Activated T-helper 17 cell treated with anti-CD3 and anti-CD28 coated beads, Interleukin-2, amount 50 U/mL, for 72 hours (primary cell): ENCODE measurements at regions not wholly inside any gene's neighbourhood (a gene's known extent, or its start where the extent isn't known, plus 50 kb on each side); places are given as distances from the start of the nearest gene placed in this dataset.

ENCODE experiments used
- ATAC-seq: fragments of 150-1000 bp; cut with Tn5 transposase; replicated peaks from 2 replicates; pipeline ENCODE4 v1.10.0; 2021; ENCODE audit warnings: mild to moderate bottlenecking, moderate library complexity
- H3K27ac Mint-ChIP-seq: one replicate; pipeline ENCODE4 v1.8.0; 2022; ENCODE audit warnings: mixed read lengths
- H3K27me3 Mint-ChIP-seq: one replicate; pipeline ENCODE4 v1.8.0; 2022; ENCODE audit warnings: mixed read lengths
- H3K36me3 Mint-ChIP-seq: one replicate; pipeline ENCODE4 v1.8.0; 2022; ENCODE audit warnings: low read depth, mild to moderate bottlenecking, mixed read lengths
- H3K4me1 Mint-ChIP-seq: one replicate; pipeline ENCODE4 v1.8.0; 2022; ENCODE audit warnings: mixed read lengths
- H3K4me3 Mint-ChIP-seq: one replicate; pipeline ENCODE4 v1.8.0; 2022; ENCODE audit warnings: mild to moderate bottlenecking, mixed read lengths
- H3K9me3 Mint-ChIP-seq: one replicate; pipeline ENCODE4 v1.8.0; 2022; ENCODE audit warnings: mixed read lengths

DNA sequence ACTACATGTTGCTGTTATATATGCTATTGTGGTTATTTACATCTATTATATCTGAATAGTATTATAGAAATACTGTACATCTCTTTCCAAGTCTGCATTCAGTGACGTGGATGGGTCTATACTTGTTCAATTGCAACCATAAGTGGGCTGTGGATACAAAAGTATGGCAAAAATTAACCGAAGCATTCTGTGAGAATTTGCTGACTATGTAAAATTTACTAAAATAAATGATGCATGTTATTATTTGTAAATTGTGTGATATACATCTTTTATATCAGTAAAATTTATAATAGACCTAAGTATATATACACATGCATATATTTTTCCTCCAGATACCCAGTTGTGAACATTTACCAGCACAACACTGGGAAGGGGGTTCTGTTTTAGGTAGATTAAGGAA lies 215.1 kb downstream of the NECTIN3 start:
- Mint-ChIP-seq H3K4me3 (no peak overlapping the region), H3K36me3 (no peaks in the 10 kb centered on the region), H3K9me3 (no peaks in the 10 kb centered on the region), H3K4me1 (no peaks in the 10 kb centered on the region), H3K27ac (no peak overlapping the region), H3K27me3 (no peaks in the 10 kb centered on the region)
- ATAC-seq: no peak

DNA sequence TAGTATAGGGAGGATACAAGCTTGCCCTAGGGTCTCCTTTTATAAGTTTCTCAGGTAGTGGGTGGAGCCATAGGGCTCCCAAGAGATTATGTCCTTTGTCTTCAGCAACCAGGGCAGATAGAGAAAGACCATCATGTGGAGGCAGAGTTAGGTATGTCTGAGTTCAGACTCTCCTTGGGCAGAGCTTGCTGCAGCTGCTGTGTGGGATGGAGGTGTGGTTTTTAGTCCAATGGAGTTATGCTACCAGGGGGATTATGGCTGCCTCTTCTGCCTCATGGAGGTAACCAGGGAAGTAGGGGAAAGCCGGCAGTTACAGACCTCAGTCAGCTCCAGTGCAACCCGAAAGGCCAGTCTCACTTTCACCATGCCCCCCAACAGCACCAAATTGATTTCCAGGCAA lies 220.5 kb downstream of the NECTIN3 start:
- Mint-ChIP-seq H3K4me1 (peaks cover 8% of the 10 kb centered on the region), H3K27me3 (no peaks in the 10 kb centered on the region), H3K36me3 (no peaks in the 10 kb centered on the region), H3K4me3 (no peak overlapping the region), H3K9me3 (no peaks in the 10 kb centered on the region), H3K27ac (no peak overlapping the region)
- ATAC-seq: no peak

DNA sequence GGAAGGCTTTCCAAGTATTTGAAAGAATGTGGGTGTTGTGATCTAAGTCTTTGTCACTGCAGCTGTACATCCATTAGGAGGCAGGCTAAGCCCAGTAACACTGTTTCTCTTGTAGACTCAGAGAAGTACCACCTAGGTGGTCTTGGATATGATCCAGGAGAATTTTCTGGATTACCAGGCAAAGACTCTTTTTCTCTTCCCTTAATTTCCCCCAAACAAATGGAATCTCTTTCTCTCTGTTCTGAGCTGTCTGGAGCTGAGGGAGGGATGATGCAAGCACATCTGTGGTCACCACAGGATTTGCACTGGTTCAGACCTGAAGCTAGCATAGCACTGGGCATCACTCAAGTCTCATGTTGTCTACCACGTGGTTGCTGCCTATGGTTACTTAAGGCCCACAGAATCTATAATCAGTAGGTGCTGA lies 227.6 kb downstream of the NECTIN3 start:
- Mint-ChIP-seq H3K4me3 (no peak overlapping the region), H3K27ac (no peak overlapping the region), H3K36me3 (no peaks in the 10 kb centered on the region), H3K4me1 (peaks cover 5% of the 10 kb centered on the region), H3K27me3 (no peaks in the 10 kb centered on the region), H3K9me3 (no peaks in the 10 kb centered on the region)
- ATAC-seq: peak; percentile 23

DNA sequence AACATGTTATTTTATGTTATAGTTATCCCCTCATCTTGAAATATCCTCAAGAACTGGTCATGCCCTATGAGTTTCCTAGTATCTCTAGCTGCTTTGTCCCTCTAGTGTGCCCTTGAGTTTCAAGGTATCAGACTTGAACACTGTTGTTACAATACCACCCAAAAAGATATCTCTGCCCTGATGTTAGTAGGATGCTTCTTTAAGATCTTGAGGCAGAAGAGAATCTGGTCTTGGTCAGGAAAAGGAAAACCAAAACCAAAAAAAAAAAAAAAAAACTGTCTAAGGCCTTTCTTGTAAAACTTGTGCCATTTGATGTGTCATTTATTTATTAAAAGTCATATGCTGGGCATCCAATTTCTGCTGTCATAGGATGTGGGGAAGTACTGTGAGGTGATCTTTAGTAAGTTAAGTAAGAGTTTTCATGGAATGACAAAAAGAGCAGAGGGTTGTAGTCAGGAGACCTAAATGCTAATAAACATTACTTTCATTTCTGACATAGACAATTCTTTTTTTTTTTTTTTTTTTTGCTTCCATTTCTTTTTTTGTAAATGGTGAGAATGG lies 229.7 kb downstream of the NECTIN3 start:
- Mint-ChIP-seq H3K9me3 (no peaks in the 10 kb centered on the region), H3K27me3 (peaks cover 4% of the 10 kb centered on the region), H3K4me1 (no peaks in the 10 kb centered on the region), H3K27ac (no peak overlapping the region), H3K4me3 (no peak overlapping the region), H3K36me3 (no peaks in the 10 kb centered on the region)
- no peak for ATAC-seq

DNA sequence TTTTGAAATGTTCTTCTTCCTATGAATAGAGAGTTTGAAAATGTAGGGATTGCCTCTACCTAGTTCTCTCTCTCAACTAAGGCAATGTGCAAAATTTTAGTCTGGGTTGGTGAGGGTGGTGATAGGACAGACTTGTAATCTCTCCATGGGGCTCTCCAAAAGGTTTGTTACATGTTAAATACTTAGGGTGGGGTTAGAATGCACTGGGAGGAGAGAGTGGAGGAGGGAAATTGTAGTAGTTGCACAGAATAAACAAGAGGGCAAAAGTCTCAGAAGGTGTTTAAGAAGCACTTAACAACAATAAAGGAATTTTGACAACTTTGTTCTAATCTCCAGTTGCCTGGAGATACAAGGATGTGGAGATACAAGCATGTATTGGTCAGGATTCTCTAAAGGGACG lies 230.4 kb downstream of the NECTIN3 start:
- peaks cover 4% of the 10 kb centered on the region for H3K27me3 Mint-ChIP-seq

DNA sequence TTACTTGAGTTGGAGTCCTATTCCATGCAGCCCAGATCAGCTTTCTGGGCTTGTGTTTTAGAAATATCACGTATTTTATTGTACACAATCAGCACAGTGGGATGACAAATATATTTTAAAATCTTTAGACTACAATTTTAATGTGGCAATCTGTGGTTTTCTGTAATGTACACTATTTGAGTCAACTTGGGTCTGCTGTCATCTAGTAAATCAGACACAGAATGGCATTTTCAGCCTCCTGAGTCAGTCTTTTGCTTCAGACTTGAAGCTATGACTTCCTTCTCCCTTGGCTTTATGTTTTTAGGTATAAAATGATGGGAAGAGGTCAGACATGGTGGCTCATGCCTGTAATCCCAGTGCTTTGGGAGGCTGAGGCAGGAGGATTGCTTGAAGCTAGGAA lies 232.1 kb downstream of the NECTIN3 start:
- Mint-ChIP-seq H3K4me3 (no peak overlapping the region), H3K27ac (no peak overlapping the region), H3K4me1 (no peaks in the 10 kb centered on the region), H3K36me3 (no peaks in the 10 kb centered on the region), H3K27me3 (peaks cover 4% of the 10 kb centered on the region), H3K9me3 (no peaks in the 10 kb centered on the region)
- no peak for ATAC-seq

More for the DNA sequence above, 230.4 kb downstream of the NECTIN3 start:
- Mint-ChIP-seq H3K27ac (no peak overlapping the region), H3K4me1 (no peaks in the 10 kb centered on the region), H3K36me3 (no peaks in the 10 kb centered on the region), H3K9me3 (no peaks in the 10 kb centered on the region), H3K4me3 (no peak overlapping the region)
- ATAC-seq: no peak

DNA sequence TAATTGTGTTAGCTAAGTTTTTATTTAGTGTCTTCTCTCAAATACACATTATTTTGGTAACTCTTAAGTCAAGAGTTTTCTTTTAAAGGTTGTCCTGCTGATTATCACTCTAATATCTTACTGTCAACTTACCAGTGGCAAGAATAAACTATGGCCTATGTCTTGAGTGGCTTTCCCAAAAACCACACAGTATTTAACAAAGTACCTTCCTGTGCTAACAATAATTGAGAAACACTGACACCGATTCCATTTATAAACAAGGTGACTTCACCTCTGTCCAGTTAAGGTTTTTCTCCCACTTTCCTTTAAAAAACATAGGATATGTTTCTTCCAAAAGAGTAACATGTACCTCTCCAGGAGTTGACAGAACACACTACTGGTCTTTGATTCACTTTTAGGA lies 234.3 kb upstream of the CD96 start:
- H3K9me3 Mint-ChIP-seq: no peaks in the 10 kb centered on the region
- H3K4me3 Mint-ChIP-seq: no peak overlapping the region
- peaks cover 4% of the 10 kb centered on the region for H3K27me3 Mint-ChIP-seq
- H3K4me1 Mint-ChIP-seq: peaks cover 23% of the 10 kb centered on the region
- no peaks in the 10 kb centered on the region for H3K36me3 Mint-ChIP-seq
- ATAC-seq: no peak
- no peak overlapping the region for H3K27ac Mint-ChIP-seq

DNA sequence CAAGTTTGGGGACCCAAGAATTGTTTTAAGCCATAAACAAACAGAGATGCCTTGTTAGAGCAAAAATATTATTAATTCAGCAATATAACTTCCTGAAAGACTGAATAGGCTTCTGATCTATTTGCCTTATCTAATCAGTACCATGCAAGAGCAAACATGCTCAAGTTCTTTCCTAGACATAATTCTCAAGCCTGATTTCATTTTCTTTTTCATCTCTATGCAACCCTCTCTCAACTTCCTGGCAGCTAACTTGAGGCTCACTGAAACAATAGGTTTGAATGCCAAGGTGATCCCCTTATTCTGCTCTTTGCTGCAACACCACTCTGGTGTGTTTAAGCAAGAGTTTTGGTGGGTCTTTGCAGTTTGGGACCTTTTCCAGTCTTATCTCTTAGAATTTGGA lies 230.9 kb upstream of the CD96 start:
- no peak for ATAC-seq
- no peaks in the 10 kb centered on the region for H3K9me3 Mint-ChIP-seq
- no peaks in the 10 kb centered on the region for H3K27me3 Mint-ChIP-seq
- H3K4me3 Mint-ChIP-seq: peak overlapping the region; percentile 62
- no peaks in the 10 kb centered on the region for H3K36me3 Mint-ChIP-seq
- H3K27ac Mint-ChIP-seq: peak overlapping the region; percentile 72
- peaks cover 23% of the 10 kb centered on the region for H3K4me1 Mint-ChIP-seq

DNA sequence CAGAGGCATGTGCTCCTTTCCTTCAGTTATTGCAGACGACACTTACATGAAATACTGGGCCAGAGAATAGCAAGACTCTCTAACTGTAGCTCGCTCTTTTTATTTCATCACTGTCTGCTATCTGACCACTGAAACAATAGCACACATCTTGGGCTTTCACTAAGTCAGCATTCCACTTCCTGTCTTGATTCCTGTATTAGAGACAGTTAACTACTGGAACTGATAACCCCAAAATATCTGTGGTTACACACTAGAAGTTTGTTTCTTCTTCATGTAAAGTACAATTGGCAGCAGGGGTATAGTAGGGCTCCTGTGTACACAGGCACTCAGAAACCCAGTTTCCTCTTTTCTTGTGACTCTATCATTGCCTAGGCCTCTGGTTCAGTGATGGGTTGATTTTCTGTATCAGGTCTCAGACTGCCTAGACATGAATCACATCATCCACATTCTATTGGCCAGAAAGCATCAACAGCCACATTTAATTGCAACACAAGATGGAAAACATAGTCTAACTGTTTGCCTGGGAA lies 230.2 kb upstream of the CD96 start:
- peak; percentile 89 for ATAC-seq
- no peaks in the 10 kb centered on the region for H3K27me3 Mint-ChIP-seq
- peaks cover 23% of the 10 kb centered on the region for H3K4me1 Mint-ChIP-seq
- peak overlapping the region; percentile 62 for H3K4me3 Mint-ChIP-seq
- H3K36me3 Mint-ChIP-seq: no peaks in the 10 kb centered on the region
- H3K27ac Mint-ChIP-seq: peak overlapping the region; percentile 72
- no peaks in the 10 kb centered on the region for H3K9me3 Mint-ChIP-seq

DNA sequence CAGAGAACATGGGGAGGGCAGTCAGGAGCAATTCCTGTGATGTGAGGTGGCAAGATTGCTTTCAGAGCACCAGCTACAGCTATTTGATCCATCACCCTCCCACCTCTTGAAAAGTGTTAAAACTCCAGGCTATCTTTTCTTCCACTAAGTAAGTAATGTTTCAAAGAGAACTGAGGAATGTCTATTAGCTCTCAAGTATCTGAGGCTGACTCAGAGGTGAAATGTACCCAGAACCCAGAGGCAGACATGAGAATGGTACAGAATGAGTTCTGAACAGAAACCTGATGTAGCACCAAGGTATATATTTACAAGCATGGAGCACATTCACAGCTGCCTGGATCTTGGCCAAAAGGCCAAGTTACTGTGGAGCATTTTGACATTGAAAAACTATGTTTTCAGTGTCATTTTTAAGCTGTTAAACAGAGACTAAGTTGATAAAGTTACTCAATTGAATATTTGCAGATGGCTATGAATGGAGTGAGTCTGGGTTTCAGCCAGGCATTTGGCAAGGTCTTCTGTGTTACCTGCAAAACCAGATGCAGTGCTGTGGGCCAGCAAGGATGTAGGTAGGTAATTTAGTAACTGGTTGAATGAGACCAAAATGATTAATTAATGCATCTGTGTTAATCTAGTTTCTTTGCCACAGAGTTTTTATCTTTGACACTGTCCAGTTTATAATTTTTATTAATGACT lies 227.7 kb upstream of the CD96 start:
- no peak overlapping the region for H3K4me3 Mint-ChIP-seq
- no peaks in the 10 kb centered on the region for H3K36me3 Mint-ChIP-seq
- ATAC-seq: no peak
- no peaks in the 10 kb centered on the region for H3K27me3 Mint-ChIP-seq
- H3K9me3 Mint-ChIP-seq: no peaks in the 10 kb centered on the region
- H3K4me1 Mint-ChIP-seq: peaks cover 23% of the 10 kb centered on the region
- no peak overlapping the region for H3K27ac Mint-ChIP-seq

DNA sequence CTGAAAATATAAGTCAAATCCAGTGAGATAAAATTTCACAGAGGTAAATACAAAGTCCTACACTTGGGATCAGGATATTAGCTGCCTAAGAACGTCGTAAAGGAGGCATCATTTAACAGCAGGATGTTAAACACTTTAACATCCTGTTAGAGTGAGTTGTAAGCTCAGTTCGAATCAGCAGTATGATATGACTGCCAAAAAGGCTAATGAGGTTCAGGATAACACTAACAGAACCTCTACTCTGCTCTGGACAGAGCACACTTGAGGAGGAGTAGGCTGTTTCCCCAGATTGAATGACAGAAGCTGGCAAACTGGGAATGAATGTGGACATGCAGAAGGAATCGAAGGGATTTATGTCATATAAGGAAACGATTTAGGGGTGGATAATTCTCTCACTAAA lies 227.1 kb upstream of the CD96 start:
- Mint-ChIP-seq H3K27me3 (no peaks in the 10 kb centered on the region), H3K36me3 (no peaks in the 10 kb centered on the region), H3K9me3 (no peaks in the 10 kb centered on the region), H3K27ac (no peak overlapping the region), H3K4me3 (no peak overlapping the region), H3K4me1 (peaks cover 20% of the 10 kb centered on the region)
- ATAC-seq: no peak

DNA sequence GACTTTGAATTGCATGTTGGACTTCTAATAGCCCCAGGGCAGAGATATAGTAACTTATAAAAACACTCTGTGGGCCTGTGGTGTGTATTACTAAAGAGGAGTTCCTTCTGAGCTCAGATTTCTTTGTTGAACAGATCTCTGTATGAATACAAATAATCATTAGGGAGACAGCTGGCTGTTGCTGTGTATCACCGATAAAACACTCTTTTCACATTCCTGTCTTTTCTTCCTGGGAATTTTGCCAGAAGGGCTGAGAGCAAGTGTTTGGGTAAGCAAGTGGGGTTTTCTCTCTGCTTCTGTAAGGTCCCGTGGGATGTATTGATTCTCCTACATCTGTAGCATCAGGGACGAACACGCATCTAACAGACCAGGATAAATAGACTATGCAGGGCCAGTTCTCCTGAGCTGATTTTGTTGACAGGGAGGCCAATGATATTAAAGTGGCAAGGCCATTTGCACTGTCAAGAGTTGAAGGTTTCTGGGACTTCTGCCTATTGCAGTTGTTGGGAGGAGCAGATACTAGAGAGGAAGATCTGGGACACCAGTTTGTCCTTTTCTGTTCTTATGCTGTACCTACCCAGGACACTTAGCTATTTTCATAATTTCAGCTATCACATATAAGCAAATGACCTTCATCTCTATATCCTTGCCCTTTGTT lies 225.9 kb upstream of the CD96 start:
- ATAC-seq: no peak
- Mint-ChIP-seq H3K36me3 (no peaks in the 10 kb centered on the region), H3K4me1 (peaks cover 12% of the 10 kb centered on the region), H3K4me3 (no peak overlapping the region), H3K27me3 (no peaks in the 10 kb centered on the region), H3K9me3 (no peaks in the 10 kb centered on the region), H3K27ac (no peak overlapping the region)

DNA sequence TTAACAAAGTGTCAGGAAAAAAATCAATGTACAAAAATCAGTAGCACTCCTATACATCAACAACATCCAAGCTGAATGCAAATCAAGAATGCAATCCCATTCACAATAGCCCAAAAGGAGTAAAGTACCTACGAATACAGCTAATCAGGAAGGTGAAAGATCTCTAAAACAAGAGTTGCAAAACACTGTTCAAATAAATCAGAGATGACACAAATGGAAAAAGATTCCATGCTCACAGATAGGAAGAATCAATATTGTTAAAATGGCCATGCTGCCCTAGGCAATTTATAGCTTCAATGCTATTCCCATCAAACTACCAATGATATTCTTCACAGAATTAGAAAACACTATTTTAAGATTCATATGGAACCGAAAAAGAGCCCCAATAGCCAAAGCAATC lies 223.7 kb upstream of the CD96 start:
- Mint-ChIP-seq H3K4me3 (no peak overlapping the region), H3K36me3 (no peaks in the 10 kb centered on the region), H3K4me1 (no peaks in the 10 kb centered on the region), H3K27me3 (no peaks in the 10 kb centered on the region), H3K27ac (no peak overlapping the region), H3K9me3 (no peaks in the 10 kb centered on the region)
- no peak for ATAC-seq

DNA sequence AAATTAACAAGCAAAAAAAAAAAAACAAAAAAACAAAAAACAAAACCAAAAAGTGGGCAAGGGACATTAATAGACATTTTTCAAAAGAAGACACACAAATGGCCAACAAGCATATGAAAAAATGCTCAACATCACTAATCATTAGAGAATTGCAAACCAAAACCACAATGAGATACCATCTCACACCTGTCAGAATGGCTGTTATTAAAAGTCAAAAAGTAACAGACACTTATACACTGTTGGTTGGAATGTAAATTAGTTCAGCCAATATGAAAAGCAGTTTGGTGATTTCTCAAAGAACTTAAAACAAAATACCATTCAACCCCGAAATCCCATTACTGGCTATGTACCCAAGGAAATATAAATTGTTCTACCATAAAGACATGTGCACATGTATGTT lies 222.4 kb upstream of the CD96 start:
- H3K27me3 Mint-ChIP-seq: no peaks in the 10 kb centered on the region
- H3K36me3 Mint-ChIP-seq: no peaks in the 10 kb centered on the region
- no peak overlapping the region for H3K27ac Mint-ChIP-seq
- H3K9me3 Mint-ChIP-seq: no peaks in the 10 kb centered on the region
- ATAC-seq: no peak
- peaks cover 7% of the 10 kb centered on the region for H3K4me1 Mint-ChIP-seq
- no peak overlapping the region for H3K4me3 Mint-ChIP-seq

DNA sequence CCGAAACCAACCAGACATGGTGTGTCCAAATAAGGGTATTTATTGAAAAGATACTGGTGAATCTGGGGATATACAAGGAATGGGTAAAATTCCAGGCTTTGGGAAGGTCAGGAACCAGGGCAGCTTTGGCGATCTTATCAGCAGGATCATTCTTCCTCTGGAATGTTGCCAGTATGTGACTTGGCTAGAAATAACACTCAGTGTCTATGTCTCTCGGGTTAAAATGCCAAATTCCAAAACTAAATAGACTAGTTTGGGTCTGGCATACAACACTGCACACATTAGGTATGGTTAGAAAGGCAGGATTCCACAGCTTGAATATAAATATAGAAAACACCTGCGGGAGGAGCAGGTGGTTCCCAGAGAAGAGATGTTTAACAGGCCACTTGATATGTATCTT lies 220.2 kb upstream of the CD96 start:
- no peaks in the 10 kb centered on the region for H3K9me3 Mint-ChIP-seq
- H3K4me3 Mint-ChIP-seq: no peak overlapping the region
- peaks cover 23% of the 10 kb centered on the region for H3K4me1 Mint-ChIP-seq
- no peak for ATAC-seq
- H3K27ac Mint-ChIP-seq: no peak overlapping the region
- no peaks in the 10 kb centered on the region for H3K36me3 Mint-ChIP-seq
- H3K27me3 Mint-ChIP-seq: no peaks in the 10 kb centered on the region
